HS-27A (cell line): ENCODE measurements at regions not wholly inside any gene's neighbourhood (a gene's known extent, or its start where the extent isn't known, plus 50 kb on each side); places are given as distances from the start of the nearest gene placed in this dataset.
"Not testable (repeated sequence)": the region's sequence is repeated elsewhere in the genome, so short reads cannot be mapped to it uniquely, and the experiment has no call there.

Source experiments
- DNase-seq: peaks from one replicate; pipeline ENCODE4 v3.0.0-alpha.2; 2012; ENCODE audit warnings: low read depth, missing footprints

- no peak for DNase-seq
Measured at GRCh38 chr4:188287169-188287894, 148.1 kb downstream of the TRIML1 start.

- DNase-seq, result no peak
Measured at GRCh38 chr4:188289531-188290125, 150.4 kb downstream of the TRIML1 start.

- no peak for DNase-seq
Measured at GRCh38 chr4:188295899-188296298, 156.7 kb downstream of the TRIML1 start.

GRCh38 chr4:188296331-188296730 is 157.1 kb downstream of the TRIML1 start:
- DNase-seq, result no peak

GRCh38 chr4:188297873-188298272 is 158.6 kb downstream of the TRIML1 start:
- DNase-seq, result no peak

- DNase-seq, result no peak
Measured at GRCh38 chr4:188299161-188299560, 159.9 kb downstream of the TRIML1 start.

GRCh38 chr4:188300385-188300784 is 161.1 kb downstream of the TRIML1 start:
- no peak for DNase-seq

GRCh38 chr4:188305690-188306089 is 166.4 kb downstream of the TRIML1 start:
- DNase-seq, result no peak

- DNase-seq, result no peak
Measured at GRCh38 chr4:188307591-188307990, 168.3 kb downstream of the TRIML1 start.

GRCh38 chr4:188308142-188308541 is 168.9 kb downstream of the TRIML1 start:
- DNase-seq, result no peak

GRCh38 chr4:188316391-188316790 is 177.2 kb downstream of the TRIML1 start:
- DNase-seq, result no peak

- no peak for DNase-seq
Measured at GRCh38 chr4:188328966-188329365, 189.7 kb downstream of the TRIML1 start.

GRCh38 chr4:188329521-188329920 is 190.3 kb downstream of the TRIML1 start:
- no peak for DNase-seq

GRCh38 chr4:188332265-188332664 is 193.0 kb downstream of the TRIML1 start:
- no peak for DNase-seq

- no peak for DNase-seq
Measured at GRCh38 chr4:188336891-188337290, 197.7 kb downstream of the TRIML1 start.

GRCh38 chr4:188341428-188341827 is 202.2 kb downstream of the TRIML1 start:
- no peak for DNase-seq

- no peak for DNase-seq
Measured at GRCh38 chr4:188346171-188346809, 207.0 kb downstream of the TRIML1 start.

- DNase-seq, result no peak
Measured at GRCh38 chr4:188347339-188347738, 208.1 kb downstream of the TRIML1 start.

- not testable (repeated sequence) for DNase-seq
Measured at GRCh38 chr4:188349569-188349968, 210.3 kb downstream of the TRIML1 start.

- no peak for DNase-seq
Measured at GRCh38 chr4:188363196-188363595, 224.0 kb downstream of the TRIML1 start.

GRCh38 chr4:188370777-188371176 is 231.5 kb downstream of the TRIML1 start:
- DNase-seq, result no peak

GRCh38 chr4:188372058-188372457 is 232.8 kb downstream of the TRIML1 start:
- no peak for DNase-seq

GRCh38 chr4:188372829-188373228 is 233.6 kb downstream of the TRIML1 start:
- DNase-seq, result no peak
